KMS-11 (cell line): ENCODE measurements at regions not wholly inside any gene's neighbourhood (a gene's known extent, or its start where the extent isn't known, plus 50 kb on each side); places are given as distances from the start of the nearest gene placed in this dataset.

Source experiments
- H2AFZ ChIP-seq: fragments of 200-600 bp; sonication (generic); 2 replicates; pipeline ENCODE4 v1.6.1; 2016; ENCODE audit warnings: antibody characterized with exemption, mixed run types, low read depth
- H3K27ac ChIP-seq: fragments of 200-600 bp; sonication (generic); 2 replicates; pipeline ENCODE4 v1.6.1; 2016; ENCODE audit warnings: mild to moderate bottlenecking, mixed run types
- H3K27me3 ChIP-seq: fragments of 200-600 bp; sonication (generic); 2 replicates; pipeline ENCODE4 v1.6.1; 2017; ENCODE audit warnings: mild to moderate bottlenecking, low read depth, mixed run types, moderate library complexity; ENCODE audit not compliant: insufficient read depth
- H3K36me3 ChIP-seq: fragments of 200-600 bp; sonication (generic); 2 replicates; pipeline ENCODE4 v1.6.1; 2017; ENCODE audit warnings: mild to moderate bottlenecking, mixed run types; ENCODE audit not compliant: insufficient read depth
- H3K4me1 ChIP-seq: fragments of 200-600 bp; sonication (generic); 2 replicates; pipeline ENCODE4 v1.6.1; 2016; ENCODE audit warnings: mild to moderate bottlenecking, low read depth, mixed run types; ENCODE audit not compliant: poor library complexity, severe bottlenecking
- H3K4me2 ChIP-seq: fragments of 200-600 bp; sonication (generic); 2 replicates; pipeline ENCODE4 v1.7.0; 2016; ENCODE audit warnings: mild to moderate bottlenecking, mixed run types
- H3K4me3 ChIP-seq: fragments of 200-600 bp; sonication (generic); IDR thresholded peaks from 2 replicates; pipeline ENCODE4 v1.6.1; 2017; ENCODE audit warnings: low read depth, low read length, mixed read lengths; ENCODE audit not compliant: insufficient read depth
- H3K79me2 ChIP-seq: fragments of 200-600 bp; sonication (generic); 2 replicates; pipeline ENCODE4 v1.6.1; 2016; ENCODE audit warnings: low read depth, mixed run types; ENCODE audit not compliant: insufficient read depth
- H3K9ac ChIP-seq: fragments of 200-600 bp; sonication (generic); 2 replicates; pipeline ENCODE4 v1.6.1; 2016; ENCODE audit warnings: mild to moderate bottlenecking, mixed run types
- H4K20me1 ChIP-seq: fragments of 200-600 bp; sonication (generic); 2 replicates; pipeline ENCODE4 v1.6.1; 2016; ENCODE audit warnings: mild to moderate bottlenecking, mixed run types; ENCODE audit not compliant: insufficient read depth
- TF ChIP-seq, protein P1 (sequence below): fragments of 200-600 bp; sonication (generic); conservative IDR thresholded peaks from 2 replicates; pipeline ENCODE4 v1.6.1; 2017; ENCODE audit warnings: low read depth, mild to moderate bottlenecking, antibody characterized with exemption, low read length, moderate library complexity, mixed read lengths

GRCh38 chr2:136248242-136248641 is 130.3 kb upstream of the CXCR4 start:
- Histone ChIP-seq H3K27me3 (no peaks in the 10 kb centered on the region), H3K4me3 (no peak overlapping the region), H3K9ac (no peak overlapping the region), H2AFZ (no peak overlapping the region), H3K4me1 (no peaks in the 10 kb centered on the region), H3K79me2 (no peaks in the 10 kb centered on the region), H3K36me3 (no peaks in the 10 kb centered on the region), H4K20me1 (no peaks in the 10 kb centered on the region), H3K27ac (no peak overlapping the region), H3K4me2 (no peak overlapping the region)
- TF ChIP-seq, protein P1, sequence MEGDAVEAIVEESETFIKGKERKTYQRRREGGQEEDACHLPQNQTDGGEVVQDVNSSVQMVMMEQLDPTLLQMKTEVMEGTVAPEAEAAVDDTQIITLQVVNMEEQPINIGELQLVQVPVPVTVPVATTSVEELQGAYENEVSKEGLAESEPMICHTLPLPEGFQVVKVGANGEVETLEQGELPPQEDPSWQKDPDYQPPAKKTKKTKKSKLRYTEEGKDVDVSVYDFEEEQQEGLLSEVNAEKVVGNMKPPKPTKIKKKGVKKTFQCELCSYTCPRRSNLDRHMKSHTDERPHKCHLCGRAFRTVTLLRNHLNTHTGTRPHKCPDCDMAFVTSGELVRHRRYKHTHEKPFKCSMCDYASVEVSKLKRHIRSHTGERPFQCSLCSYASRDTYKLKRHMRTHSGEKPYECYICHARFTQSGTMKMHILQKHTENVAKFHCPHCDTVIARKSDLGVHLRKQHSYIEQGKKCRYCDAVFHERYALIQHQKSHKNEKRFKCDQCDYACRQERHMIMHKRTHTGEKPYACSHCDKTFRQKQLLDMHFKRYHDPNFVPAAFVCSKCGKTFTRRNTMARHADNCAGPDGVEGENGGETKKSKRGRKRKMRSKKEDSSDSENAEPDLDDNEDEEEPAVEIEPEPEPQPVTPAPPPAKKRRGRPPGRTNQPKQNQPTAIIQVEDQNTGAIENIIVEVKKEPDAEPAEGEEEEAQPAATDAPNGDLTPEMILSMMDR: no peak

DNA sequence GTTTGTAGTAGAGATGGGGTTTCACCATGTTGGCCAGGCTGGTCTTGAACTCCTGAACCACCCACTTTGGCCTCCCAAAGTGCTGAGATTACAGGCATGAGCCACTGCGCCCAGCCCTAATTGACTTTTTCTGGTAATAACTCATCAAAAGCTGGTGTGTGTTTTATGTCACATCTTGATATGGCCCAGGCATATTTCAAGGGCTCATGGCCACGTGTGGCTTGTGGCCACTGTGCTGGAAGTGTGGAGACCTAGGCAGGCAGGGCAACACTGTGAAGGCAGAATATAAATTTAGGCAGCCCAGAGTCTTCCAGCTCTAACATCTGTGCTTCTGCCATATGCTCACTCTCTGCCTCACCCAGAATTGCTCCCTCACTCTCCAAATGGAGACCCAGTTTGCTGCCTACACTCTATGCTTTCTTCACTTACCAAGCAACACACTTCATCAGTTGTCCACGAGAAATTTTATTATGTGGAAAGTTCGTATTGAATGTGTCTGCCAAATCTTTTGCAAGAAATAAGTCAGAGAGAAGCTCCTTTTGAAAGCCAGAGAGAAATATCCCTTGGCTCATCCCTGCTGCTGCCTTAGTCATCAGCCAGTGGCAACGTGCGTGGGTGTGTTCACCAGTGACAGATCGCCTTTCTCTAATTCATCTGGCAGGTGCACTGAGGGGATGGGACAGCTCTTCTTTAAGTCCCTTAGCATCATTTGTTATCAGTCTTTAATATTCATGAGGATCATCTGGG is 129.4 kb upstream of the CXCR4 start:
- H3K36me3 ChIP-seq: no peaks in the 10 kb centered on the region
- no peaks in the 10 kb centered on the region for H4K20me1 ChIP-seq
- H2AFZ ChIP-seq: no peak overlapping the region
- TF ChIP-seq, protein P1: no peak
- no peaks in the 10 kb centered on the region for H3K27me3 ChIP-seq
- no peak overlapping the region for H3K27ac ChIP-seq
- no peak overlapping the region for H3K9ac ChIP-seq
- H3K4me1 ChIP-seq: no peaks in the 10 kb centered on the region
- no peaks in the 10 kb centered on the region for H3K79me2 ChIP-seq
- H3K4me2 ChIP-seq: no peak overlapping the region
- H3K4me3 ChIP-seq: no peak overlapping the region

- H3K4me1 ChIP-seq: no peaks in the 10 kb centered on the region
- no peaks in the 10 kb centered on the region for H3K79me2 ChIP-seq
- H3K36me3 ChIP-seq: no peaks in the 10 kb centered on the region
- H3K4me2 ChIP-seq: no peak overlapping the region
- no peaks in the 10 kb centered on the region for H4K20me1 ChIP-seq
- no peak overlapping the region for H3K4me3 ChIP-seq
- H3K27me3 ChIP-seq: no peaks in the 10 kb centered on the region
- no peak overlapping the region for H2AFZ ChIP-seq
- H3K9ac ChIP-seq: no peak overlapping the region
- TF ChIP-seq, protein P1: no peak
- no peak overlapping the region for H3K27ac ChIP-seq
Observed at GRCh38 chr2:136246086-136246669, 128.2 kb upstream of the CXCR4 start.

GRCh38 chr2:136245211-136245610 is 127.3 kb upstream of the CXCR4 start:
- Histone ChIP-seq H3K79me2 (no peaks in the 10 kb centered on the region), H3K27ac (no peak overlapping the region), H3K9ac (no peak overlapping the region), H3K4me2 (no peak overlapping the region), H3K36me3 (no peaks in the 10 kb centered on the region), H3K27me3 (no peaks in the 10 kb centered on the region), H3K4me3 (no peak overlapping the region), H4K20me1 (no peaks in the 10 kb centered on the region), H2AFZ (no peak overlapping the region), H3K4me1 (no peaks in the 10 kb centered on the region)
- TF ChIP-seq, protein P1: no peak
